ENCODE measurements at regions not wholly inside any gene's neighbourhood (a gene's known extent, or its start where the extent isn't known, plus 50 kb on each side); places are given as distances from the start of the nearest gene placed in this dataset.

DNA sequence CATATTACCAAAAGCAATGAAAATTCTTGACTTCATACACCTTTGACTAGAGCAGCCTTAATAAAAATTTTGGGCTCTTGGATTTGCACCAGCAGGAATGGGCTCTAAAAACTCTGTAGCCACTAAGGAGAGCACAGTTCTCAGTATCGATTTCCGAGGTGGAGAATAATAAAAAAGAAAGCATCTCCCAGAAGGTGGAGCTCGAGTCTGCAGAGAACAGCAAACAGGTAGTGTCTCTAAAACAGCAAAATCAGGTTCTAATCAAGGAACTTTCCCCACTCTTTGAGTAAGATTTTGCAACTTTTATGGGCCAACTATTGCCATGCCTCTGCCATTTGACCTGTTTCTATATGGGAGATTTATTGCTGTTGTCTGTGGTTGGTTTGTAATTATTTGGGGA is 258.7 kb upstream of the GPC6 start:
- Histone ChIP-seq H3K9me3 (ENCODE audit: control insufficient read depth, insufficient read depth, low read length) (no peaks in the 10 kb centered on the region), H3K4me1 (ENCODE audit: control insufficient read depth, insufficient read depth, low read length) (no peaks in the 10 kb centered on the region), H3K4me3 (ENCODE audit: low read length) (no peak overlapping the region), H3K27ac (ENCODE audit: low read length) (no peak overlapping the region), H3K36me3 (ENCODE audit: control insufficient read depth, insufficient read depth, low read length) (no peaks in the 10 kb centered on the region), H3K27me3 (ENCODE audit: control insufficient read depth, insufficient read depth, low read length) (no peaks in the 10 kb centered on the region)
- no peak for DNase-seq (ENCODE audit: low read depth, low spot score)
- no CpG with 5 or more reads among the region's 3 CpGs for WGBS (ENCODE audit: insufficient coverage, insufficient read length)

DNA sequence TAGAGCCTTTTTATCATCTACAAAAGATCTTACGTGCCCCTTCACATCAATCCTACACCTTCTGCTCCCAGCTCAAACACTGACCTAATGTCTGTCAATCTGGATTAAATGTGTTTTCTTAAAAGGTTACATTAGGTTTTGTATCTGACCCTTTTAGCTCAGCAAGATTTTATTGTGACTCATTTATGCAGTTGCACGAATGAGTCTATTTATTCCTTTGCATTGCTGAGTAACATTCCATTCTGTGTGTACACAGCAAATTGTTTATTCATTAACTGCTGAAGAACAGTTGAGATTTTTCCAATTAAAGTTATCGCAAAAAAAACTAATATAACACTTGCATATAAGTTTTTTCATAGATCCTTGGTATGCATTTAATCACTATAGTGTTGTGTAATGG is 253.9 kb upstream of the GPC6 start:
- H3K36me3 ChIP-seq (ENCODE audit: control insufficient read depth, insufficient read depth, low read length): no peaks in the 10 kb centered on the region
- H3K4me3 ChIP-seq (ENCODE audit: low read length): no peak overlapping the region
- WGBS (ENCODE audit: insufficient coverage, insufficient read length): no CpG with 5 or more reads among the region's 3 CpGs
- no peak overlapping the region for H3K27ac ChIP-seq (ENCODE audit: low read length)
- H3K9me3 ChIP-seq (ENCODE audit: control insufficient read depth, insufficient read depth, low read length): no peaks in the 10 kb centered on the region
- H3K4me1 ChIP-seq (ENCODE audit: control insufficient read depth, insufficient read depth, low read length): no peaks in the 10 kb centered on the region
- no peaks in the 10 kb centered on the region for H3K27me3 ChIP-seq (ENCODE audit: control insufficient read depth, insufficient read depth, low read length)
- no peak for DNase-seq (ENCODE audit: low read depth, low spot score)

DNA sequence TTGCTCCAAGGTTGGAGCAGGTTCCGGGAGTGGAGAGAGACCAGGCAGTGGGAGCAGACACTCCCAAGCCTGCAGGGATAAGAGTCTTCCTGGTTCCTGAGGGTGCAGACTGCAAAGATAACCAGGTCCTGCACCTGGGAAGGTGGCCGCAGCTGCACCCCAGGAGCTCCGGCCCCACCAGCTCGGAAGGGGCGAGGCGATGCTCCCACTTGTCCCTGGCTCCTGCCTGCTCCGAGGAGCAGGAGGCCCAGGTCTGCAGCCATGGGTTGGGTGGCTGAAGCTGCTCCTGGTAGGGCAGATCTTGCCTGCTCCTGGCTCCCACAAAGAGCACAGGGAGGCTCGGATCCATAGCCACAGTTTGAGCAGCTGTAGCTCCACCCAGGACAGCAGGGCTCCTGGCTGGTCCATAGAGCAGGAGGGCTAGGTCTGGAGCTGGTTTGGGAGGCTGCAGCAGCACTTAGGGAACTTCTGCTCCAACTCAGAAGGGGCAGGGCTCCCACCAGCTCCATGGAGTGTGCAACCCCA is 251.6 kb upstream of the GPC6 start:
- no peaks in the 10 kb centered on the region for H3K27me3 ChIP-seq (ENCODE audit: control insufficient read depth, insufficient read depth, low read length)
- H3K4me3 ChIP-seq (ENCODE audit: low read length): no peak overlapping the region
- no peaks in the 10 kb centered on the region for H3K36me3 ChIP-seq (ENCODE audit: control insufficient read depth, insufficient read depth, low read length)
- no peak for DNase-seq (ENCODE audit: low read depth, low spot score)
- H3K4me1 ChIP-seq (ENCODE audit: control insufficient read depth, insufficient read depth, low read length): no peaks in the 10 kb centered on the region
- no peak overlapping the region for H3K27ac ChIP-seq (ENCODE audit: low read length)
- no peaks in the 10 kb centered on the region for H3K9me3 ChIP-seq (ENCODE audit: control insufficient read depth, insufficient read depth, low read length)
- WGBS (ENCODE audit: insufficient coverage, insufficient read length): no CpG with 5 or more reads among the region's 8 CpGs

DNA sequence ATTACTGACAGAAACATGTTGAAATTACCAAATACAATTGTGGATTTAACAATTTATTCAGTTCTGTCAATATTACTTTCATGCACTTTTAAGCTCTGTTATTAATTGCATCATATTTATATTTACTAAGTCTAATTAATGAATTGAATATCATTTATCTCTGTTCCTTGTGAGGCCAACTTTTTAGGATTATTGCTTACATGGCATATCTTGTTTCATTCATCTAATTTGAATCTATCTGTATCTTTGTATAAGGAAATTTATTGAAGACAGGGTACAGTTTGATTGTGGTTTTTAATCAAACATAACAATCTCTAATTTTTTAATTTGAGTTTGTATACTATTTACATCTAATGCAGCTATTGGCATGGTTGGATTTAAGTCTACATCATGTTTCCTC is 249.9 kb upstream of the GPC6 start:
- no peaks in the 10 kb centered on the region for H3K36me3 ChIP-seq (ENCODE audit: control insufficient read depth, insufficient read depth, low read length)
- no peaks in the 10 kb centered on the region for H3K4me1 ChIP-seq (ENCODE audit: control insufficient read depth, insufficient read depth, low read length)
- no peaks in the 10 kb centered on the region for H3K9me3 ChIP-seq (ENCODE audit: control insufficient read depth, insufficient read depth, low read length)
- H3K4me3 ChIP-seq (ENCODE audit: low read length): no peak overlapping the region
- no peak for DNase-seq (ENCODE audit: low read depth, low spot score)
- no peaks in the 10 kb centered on the region for H3K27me3 ChIP-seq (ENCODE audit: control insufficient read depth, insufficient read depth, low read length)
- H3K27ac ChIP-seq (ENCODE audit: low read length): no peak overlapping the region

DNA sequence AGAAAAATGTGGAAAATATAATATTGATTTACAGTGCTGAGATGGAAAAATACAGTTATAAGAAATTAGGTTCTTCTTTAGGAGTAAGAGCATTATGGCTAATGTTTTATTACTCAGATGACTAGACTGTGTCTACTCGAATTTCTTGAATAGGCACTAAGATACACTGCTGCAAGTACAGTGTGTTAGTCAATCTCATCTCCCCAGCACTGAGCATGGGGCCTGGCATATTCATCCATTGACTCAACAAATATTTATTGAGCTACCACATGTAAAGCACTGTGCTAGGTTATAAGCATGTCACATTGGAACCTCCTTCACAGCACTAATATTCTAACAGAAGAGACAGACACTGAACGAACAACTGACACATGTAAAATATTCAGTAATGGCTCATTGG is 242.5 kb upstream of the GPC6 start:
- Histone ChIP-seq H3K27me3 (ENCODE audit: control insufficient read depth, insufficient read depth, low read length) (no peaks in the 10 kb centered on the region), H3K4me3 (ENCODE audit: low read length) (no peak overlapping the region), H3K36me3 (ENCODE audit: control insufficient read depth, insufficient read depth, low read length) (no peaks in the 10 kb centered on the region), H3K9me3 (ENCODE audit: control insufficient read depth, insufficient read depth, low read length) (no peaks in the 10 kb centered on the region), H3K27ac (ENCODE audit: low read length) (no peak overlapping the region), H3K4me1 (ENCODE audit: control insufficient read depth, insufficient read depth, low read length) (no peaks in the 10 kb centered on the region)
- no peak for DNase-seq (ENCODE audit: low read depth, low spot score)
- WGBS (ENCODE audit: insufficient coverage, insufficient read length): no CpG with 5 or more reads among the region's 2 CpGs

DNA sequence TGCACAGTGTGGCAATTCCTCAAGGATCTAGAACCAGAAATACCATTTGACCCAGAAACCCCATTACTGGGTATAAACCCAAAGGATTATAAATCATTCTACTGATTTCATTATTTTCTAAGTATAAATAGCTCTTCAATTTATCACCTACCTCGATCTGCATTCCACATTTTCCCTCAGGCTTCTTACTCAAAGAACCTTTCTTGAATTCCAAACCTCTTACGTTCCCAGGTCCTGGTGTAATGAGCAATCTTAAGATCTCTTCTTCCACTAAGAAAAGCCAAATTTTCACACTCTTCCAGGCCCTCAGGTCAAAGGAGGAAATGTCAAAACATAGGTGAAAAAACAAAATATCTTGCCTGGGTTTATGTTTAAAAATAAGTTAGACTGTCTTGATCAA is 237.3 kb upstream of the GPC6 start:
- H3K27ac ChIP-seq (ENCODE audit: low read length): no peak overlapping the region

DNA sequence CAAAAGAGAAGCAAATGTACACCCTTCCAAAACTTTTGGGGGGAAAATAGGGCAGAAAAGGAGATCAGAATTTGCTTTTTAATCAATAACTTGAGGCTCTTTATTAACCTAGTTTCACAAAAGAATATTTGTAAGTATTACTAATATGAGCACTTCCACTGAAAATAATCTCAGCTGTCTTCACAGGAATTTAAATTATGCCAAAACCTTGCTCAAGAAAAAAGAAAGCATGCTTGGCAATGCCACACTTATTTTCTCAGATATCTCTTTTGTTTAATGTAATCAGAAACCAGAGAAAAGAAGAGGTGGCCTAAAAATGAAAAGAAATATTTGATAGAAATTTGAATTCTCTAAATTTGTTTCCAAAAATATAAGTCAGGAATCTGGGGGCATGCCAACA is 234.9 kb upstream of the GPC6 start:
- H3K36me3 ChIP-seq (ENCODE audit: control insufficient read depth, insufficient read depth, low read length): no peaks in the 10 kb centered on the region
- H3K27me3 ChIP-seq (ENCODE audit: control insufficient read depth, insufficient read depth, low read length): no peaks in the 10 kb centered on the region
- no peak overlapping the region for H3K27ac ChIP-seq (ENCODE audit: low read length)
- no peak overlapping the region for H3K4me3 ChIP-seq (ENCODE audit: low read length)
- no peaks in the 10 kb centered on the region for H3K9me3 ChIP-seq (ENCODE audit: control insufficient read depth, insufficient read depth, low read length)
- no peaks in the 10 kb centered on the region for H3K4me1 ChIP-seq (ENCODE audit: control insufficient read depth, insufficient read depth, low read length)
- no peak for DNase-seq (ENCODE audit: low read depth, low spot score)

More for the DNA sequence above, 237.3 kb upstream of the GPC6 start:
- DNase-seq (ENCODE audit: low read depth, low spot score): no peak
- no peaks in the 10 kb centered on the region for H3K27me3 ChIP-seq (ENCODE audit: control insufficient read depth, insufficient read depth, low read length)
- H3K36me3 ChIP-seq (ENCODE audit: control insufficient read depth, insufficient read depth, low read length): no peaks in the 10 kb centered on the region
- no peak overlapping the region for H3K4me3 ChIP-seq (ENCODE audit: low read length)
- no peaks in the 10 kb centered on the region for H3K4me1 ChIP-seq (ENCODE audit: control insufficient read depth, insufficient read depth, low read length)
- no CpG with 5 or more reads among the region's 2 CpGs for WGBS (ENCODE audit: insufficient coverage, insufficient read length)
- no peaks in the 10 kb centered on the region for H3K9me3 ChIP-seq (ENCODE audit: control insufficient read depth, insufficient read depth, low read length)

DNA sequence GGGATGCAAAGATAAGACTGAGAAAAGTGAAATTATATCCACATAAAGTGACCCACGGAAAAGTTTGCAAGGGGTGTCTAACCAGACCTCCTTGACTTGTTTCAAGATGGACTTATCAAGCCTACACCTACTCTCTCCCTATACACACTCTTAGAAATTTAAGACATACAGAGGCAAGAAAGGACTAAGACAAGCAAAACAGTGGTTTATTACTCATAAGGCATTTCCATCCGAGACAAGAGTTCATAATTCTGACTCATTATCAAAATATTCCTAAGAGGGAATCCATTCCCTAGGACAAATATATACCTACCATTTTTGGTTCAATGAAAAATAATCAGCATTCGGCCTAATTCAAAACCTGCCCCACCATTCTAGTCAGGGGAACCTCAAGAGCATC is 232.6 kb upstream of the GPC6 start:
- DNase-seq (ENCODE audit: low read depth, low spot score): no peak
- Histone ChIP-seq H3K27me3 (ENCODE audit: control insufficient read depth, insufficient read depth, low read length) (no peaks in the 10 kb centered on the region), H3K4me1 (ENCODE audit: control insufficient read depth, insufficient read depth, low read length) (no peaks in the 10 kb centered on the region), H3K36me3 (ENCODE audit: control insufficient read depth, insufficient read depth, low read length) (no peaks in the 10 kb centered on the region), H3K9me3 (ENCODE audit: control insufficient read depth, insufficient read depth, low read length) (no peaks in the 10 kb centered on the region), H3K4me3 (ENCODE audit: low read length) (no peak overlapping the region), H3K27ac (ENCODE audit: low read length) (no peak overlapping the region)
- no CpG with 5 or more reads among the region's 3 CpGs for WGBS (ENCODE audit: insufficient coverage, insufficient read length)

DNA sequence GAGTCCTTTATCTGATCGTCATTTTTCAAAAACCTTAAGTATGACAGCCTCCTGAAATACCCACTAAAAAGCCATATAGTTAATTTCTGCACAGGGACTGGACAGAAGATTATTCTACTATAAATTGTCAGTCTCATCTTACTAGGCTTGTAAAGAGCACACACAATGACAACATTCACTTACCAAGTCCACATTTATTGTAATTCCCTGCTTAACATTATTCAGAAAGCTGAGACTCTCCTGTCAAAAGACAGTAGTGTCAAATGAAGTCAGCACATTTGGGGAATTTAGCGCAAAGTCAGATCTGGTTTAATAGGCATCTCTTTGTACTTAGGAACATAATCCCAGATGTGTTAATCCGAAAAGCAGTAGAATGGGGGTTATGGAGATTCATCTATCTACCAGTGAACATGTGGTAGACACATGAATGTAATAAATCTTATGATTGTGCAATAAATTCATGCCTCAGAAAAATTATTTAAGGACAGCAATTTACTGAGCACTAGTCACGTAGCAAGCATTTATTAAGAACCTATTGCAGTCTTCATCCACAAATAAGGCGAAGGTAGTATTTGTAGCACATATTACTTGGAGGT is 224.6 kb upstream of the GPC6 start:
- Histone ChIP-seq H3K4me1 (ENCODE audit: control insufficient read depth, insufficient read depth, low read length) (no peaks in the 10 kb centered on the region), H3K9me3 (ENCODE audit: control insufficient read depth, insufficient read depth, low read length) (no peaks in the 10 kb centered on the region), H3K36me3 (ENCODE audit: control insufficient read depth, insufficient read depth, low read length) (no peaks in the 10 kb centered on the region), H3K4me3 (ENCODE audit: low read length) (no peak overlapping the region), H3K27me3 (ENCODE audit: control insufficient read depth, insufficient read depth, low read length) (no peaks in the 10 kb centered on the region), H3K27ac (ENCODE audit: low read length) (no peak overlapping the region)
- DNase-seq (ENCODE audit: low read depth, low spot score): no peak
- WGBS (ENCODE audit: insufficient coverage, insufficient read length): no CpG with 5 or more reads among the region's 5 CpGs

DNA sequence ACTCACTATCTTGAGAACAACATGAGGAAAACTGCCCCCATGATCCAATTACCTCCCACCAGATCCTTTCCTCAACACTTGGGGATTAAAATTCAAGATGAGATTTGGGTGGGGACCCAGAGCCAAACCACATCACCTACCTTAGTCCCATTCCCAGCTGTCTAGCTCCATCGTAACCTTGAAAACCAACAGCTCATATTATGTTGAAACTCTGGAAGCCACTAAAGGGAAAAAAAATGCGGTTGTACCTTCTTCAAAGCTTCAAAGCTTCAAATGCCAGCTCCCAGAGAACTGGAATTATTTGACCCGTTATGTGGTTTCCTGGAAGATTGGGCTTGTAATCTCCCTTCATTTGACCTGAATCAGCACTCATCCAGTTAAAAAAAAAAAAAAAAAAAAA is 223.1 kb upstream of the GPC6 start:
- DNase-seq (ENCODE audit: low read depth, low spot score): no peak
- H3K27ac ChIP-seq (ENCODE audit: low read length): no peak overlapping the region
- no peaks in the 10 kb centered on the region for H3K4me1 ChIP-seq (ENCODE audit: control insufficient read depth, insufficient read depth, low read length)
- no peaks in the 10 kb centered on the region for H3K27me3 ChIP-seq (ENCODE audit: control insufficient read depth, insufficient read depth, low read length)
- WGBS (ENCODE audit: insufficient coverage, insufficient read length): no CpG with 5 or more reads among the region's 3 CpGs
- H3K9me3 ChIP-seq (ENCODE audit: control insufficient read depth, insufficient read depth, low read length): no peaks in the 10 kb centered on the region
- H3K36me3 ChIP-seq (ENCODE audit: control insufficient read depth, insufficient read depth, low read length): no peaks in the 10 kb centered on the region
- H3K4me3 ChIP-seq (ENCODE audit: low read length): no peak overlapping the region

DNA sequence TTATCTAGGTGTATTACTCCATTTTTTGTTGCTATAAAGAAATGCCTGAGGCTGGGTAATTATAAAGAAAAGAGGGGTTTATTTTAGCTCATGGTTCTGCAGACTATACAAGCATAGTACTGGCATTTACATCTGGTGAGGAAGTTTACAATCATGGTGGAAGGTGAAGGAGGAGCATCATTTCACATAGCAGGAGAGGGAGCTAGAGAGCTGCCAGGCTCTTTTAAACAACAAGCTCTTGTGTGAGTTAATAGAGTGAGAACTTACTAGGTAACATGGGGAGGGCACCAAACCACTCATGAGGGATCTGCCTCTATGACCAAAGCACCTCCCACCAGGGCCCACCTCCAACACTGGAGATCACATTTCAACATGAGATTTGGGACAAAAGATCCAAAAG is 221.7 kb upstream of the GPC6 start:
- H3K9me3 ChIP-seq (ENCODE audit: control insufficient read depth, insufficient read depth, low read length): no peaks in the 10 kb centered on the region
- no peak overlapping the region for H3K27ac ChIP-seq (ENCODE audit: low read length)
- no peaks in the 10 kb centered on the region for H3K4me1 ChIP-seq (ENCODE audit: control insufficient read depth, insufficient read depth, low read length)
- peak; percentile 39 for DNase-seq (ENCODE audit: low read depth, low spot score)
- no peaks in the 10 kb centered on the region for H3K36me3 ChIP-seq (ENCODE audit: control insufficient read depth, insufficient read depth, low read length)
- no peak overlapping the region for H3K4me3 ChIP-seq (ENCODE audit: low read length)
- H3K27me3 ChIP-seq (ENCODE audit: control insufficient read depth, insufficient read depth, low read length): no peaks in the 10 kb centered on the region
